HG03558 (cell line): ENCODE measurements at regions not wholly inside any gene's neighbourhood (a gene's known extent, or its start where the extent isn't known, plus 50 kb on each side); places are given as distances from the start of the nearest gene placed in this dataset.

ENCODE experiments used
- ATAC-seq: cut with Tn5 transposase; IDR thresholded peaks from one replicate; pipeline ENCODE4 v1.9.1; 2021; ENCODE audit warnings: moderate number of reproducible peaks; ENCODE audit not compliant: unreplicated experiment; ENCODE audit errors: extremely low read depth

DNA sequence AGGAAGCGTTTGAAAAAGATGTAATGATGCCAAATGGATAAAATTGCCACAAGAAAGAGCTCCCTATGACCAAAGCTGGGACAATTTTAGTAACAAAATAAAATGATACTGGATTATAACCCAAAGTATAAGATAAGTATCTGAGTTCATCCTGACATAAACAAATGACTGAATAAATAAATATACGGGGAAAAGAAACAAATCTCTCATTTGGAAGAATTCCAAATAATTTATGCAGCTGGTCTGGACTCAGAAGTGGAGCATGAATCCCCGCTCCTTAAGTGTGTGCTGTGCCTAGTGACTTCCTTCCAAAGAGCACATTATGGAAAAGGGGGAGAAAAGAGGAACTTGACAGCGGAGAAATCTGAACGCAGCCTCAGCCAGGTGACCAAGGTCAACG lies 186.2 kb downstream of the RAMP3 start:
- ATAC-seq: no peak

DNA sequence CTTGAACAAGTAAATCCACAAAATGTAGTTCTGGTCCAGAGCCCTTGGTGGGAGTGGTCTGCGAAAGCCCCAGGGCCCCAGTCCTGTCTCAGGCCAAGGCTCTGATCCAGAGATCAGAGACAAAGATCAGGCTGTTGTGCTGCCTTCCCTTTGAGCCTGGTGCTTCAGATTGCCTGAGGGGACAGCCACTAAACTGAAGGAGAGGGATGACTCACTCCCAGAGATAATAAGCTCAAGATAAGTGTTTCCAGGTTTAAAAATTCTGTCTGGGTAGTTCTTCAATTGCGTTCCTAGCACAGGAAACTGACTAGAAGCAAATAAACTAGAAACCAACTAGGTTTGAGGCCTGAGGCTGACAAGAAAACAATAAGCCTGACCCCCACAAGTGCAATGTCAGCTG lies 190.2 kb downstream of the RAMP3 start:
- no peak for ATAC-seq

DNA sequence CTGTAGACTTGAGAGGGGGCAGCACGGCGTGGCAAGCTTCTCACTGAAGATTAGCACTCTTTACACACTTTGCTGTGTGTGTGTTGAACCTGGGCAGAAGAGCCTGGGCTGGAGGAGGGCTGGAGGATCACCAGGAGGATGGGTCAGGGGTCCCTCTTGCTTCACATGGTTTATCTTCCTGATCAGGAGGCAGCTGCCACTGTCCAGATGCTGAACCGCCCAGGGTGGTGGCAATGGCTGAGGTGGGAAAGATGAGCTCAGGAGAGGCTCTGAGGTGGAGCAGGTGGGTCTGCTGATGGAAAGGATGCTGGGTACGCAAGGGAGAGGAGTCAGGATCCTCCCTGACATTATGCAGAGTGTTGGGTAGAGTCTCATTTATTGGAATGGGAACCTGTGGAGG lies 191.5 kb downstream of the RAMP3 start:
- ATAC-seq: no peak

DNA sequence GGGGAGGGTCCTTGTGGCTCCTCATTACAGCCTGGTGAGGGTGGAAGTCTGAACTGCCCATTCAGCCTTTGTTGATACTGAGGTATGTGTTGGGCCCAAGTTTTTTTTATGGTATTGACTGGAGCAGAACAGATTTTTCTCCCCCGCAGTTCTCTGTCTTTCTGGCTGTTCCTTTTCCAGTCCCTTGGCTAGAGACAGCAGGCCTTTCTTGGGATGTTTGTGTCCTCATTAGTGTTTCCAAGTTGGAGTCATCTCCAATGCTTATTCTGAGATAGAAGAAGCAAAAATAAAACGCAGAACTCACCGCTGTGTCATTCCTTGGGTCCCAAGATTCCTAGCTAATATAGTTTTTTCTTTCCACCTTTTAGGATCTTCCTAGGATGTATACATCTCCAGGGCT lies 193.3 kb downstream of the RAMP3 start:
- no peak for ATAC-seq

- ATAC-seq: no peak
Measured at GRCh38 chr7:45358287-45358686, 200.7 kb downstream of the RAMP3 start.

DNA sequence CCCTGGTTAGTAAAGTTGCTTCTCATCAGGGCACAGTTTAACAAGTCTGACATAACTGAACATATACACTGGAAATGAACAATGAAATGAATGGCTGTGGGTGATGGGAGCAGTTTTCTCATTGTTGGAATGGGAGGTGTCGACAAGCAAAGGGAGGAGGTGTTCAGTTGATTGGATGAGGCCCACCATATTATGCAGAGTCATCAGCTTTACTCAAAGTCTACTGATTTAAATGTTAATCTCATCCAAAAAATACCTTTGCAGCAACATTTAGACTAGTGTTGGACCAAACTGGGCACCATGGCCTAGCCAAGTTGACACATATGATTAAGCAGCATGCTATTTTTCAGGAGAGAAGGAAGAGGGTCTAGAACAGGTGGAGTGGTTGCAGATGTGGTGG lies 201.7 kb downstream of the RAMP3 start:
- ATAC-seq: no peak

DNA sequence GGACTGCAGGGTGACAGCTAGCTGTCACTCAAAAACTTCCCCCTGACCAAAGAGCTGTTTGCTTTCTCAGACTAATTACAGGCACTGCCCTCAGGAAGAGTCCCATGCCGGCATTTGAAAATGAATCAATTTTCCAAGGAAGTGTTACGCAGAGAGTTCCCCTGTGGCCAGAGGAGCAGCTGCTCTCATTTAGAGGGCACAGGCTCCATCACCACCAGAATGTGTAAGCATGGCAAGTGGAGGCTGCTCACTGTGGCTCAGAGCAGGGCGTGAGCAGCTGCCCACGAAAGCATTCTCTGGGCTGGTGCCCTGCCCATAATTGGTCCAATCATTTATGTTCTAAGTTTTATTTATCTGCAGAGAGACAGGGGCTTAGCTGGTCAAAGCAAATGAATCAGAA lies 202.2 kb downstream of the RAMP3 start:
- no peak for ATAC-seq

DNA sequence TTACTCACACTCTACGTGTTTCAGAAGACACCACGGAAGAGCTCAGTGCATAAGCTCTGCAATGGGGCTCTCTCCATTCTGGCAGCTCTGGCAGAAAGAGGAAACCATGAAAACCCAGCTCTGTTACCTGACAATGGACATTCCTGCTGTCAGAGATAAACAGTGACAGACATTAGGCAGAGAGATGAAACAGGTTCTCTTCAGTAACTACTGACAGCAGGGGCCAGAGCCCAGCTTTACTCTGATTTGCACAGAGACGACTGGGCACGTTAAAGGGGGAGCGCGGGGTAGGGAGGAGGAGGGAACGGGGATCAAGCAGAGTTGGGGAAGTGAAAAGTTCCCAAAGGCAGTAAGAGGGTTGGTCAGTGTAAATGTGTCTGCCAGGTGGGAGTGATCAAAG lies 206.1 kb downstream of the RAMP3 start:
- ATAC-seq: no peak

DNA sequence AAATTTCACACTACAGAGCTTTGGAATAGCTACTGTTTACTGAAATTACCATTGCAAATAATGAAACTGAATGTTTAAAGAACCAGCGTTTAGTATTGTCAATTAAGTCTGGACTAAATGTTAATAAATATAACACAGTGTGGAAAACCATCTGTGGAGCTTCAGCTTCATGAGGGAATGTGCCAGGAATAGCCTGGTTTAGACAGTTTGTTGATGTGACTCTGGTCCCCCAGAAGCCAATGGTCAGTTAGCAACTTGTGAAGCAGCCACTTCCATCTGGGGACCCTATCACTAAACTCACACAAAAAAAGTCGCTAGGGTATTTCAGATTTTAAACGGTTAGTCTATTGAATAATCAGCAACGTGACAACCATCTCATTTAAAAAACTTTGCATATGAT lies 207.8 kb downstream of the RAMP3 start:
- no peak for ATAC-seq

- no peak for ATAC-seq
Measured at GRCh38 chr7:45366475-45366874, 207.7 kb upstream of the ADCY1 start.

DNA sequence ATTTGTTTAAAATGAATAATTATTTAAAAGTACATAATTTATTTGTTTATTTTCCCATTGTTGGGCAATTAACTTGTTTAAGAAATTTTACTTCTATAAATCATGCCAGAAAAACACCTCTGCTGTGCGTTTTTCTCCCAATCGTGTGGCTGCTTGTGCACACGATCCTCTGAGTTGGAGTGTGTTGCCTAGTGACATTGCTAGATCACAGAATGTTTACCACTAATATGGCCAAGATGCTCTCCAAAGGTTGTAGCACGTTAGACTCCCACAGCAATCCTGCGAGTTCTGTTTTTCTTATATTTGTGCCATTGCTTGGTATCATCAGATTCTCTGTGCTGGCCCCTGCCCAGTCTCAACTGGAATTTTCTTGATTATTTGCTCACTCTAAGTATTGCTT lies 207.1 kb upstream of the ADCY1 start:
- no peak for ATAC-seq

DNA sequence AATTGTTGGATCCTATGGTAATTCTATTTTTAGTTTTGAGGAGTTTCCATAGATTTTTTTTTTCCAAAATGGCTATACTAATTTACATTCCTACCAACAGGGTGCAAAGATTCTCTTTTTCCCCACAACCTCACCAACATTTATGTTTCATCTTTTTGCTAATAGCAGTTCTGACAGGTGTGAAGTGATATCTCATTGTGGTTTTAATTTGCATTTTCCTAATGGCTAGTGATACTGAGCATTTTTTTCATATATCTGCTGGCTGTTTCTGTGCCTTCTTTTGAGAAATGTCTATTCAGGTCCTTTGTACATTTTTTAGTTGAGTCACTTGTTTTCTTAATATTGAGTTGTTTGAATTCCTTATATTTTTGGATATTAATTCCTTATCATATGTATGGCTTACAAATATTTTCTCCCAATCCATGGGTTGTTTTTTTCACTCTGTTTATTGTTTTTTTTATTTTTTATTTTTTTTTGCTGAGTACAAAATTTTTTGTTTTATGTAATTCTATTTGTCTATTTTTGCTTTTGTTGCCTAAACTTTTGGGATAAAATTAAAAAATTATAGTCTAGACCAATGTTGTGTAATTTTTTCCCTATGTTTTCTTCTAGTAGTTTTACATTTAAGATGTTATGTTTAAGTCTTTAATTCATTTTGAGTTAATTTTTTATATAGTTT lies 205.9 kb upstream of the ADCY1 start:
- no peak for ATAC-seq

DNA sequence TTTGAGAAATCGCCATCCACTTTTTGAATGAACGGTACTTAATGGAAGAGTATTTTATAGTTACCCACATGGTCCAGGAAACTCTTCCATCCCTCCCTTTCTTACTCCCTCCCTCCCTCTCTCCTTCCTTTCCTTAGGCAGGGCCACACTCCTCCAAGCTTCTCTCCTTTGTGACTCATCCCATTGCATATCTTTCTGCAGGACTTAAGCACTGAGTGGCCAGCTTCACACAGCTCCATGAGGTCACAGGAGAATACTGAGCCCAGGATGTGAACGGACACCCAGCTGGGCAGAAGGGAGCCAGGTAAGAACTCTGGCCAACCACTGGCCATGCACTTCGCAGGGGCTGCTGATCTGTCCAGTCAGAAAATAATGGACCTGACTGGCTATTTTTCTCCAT lies 189.7 kb upstream of the ADCY1 start:
- ATAC-seq: no peak

DNA sequence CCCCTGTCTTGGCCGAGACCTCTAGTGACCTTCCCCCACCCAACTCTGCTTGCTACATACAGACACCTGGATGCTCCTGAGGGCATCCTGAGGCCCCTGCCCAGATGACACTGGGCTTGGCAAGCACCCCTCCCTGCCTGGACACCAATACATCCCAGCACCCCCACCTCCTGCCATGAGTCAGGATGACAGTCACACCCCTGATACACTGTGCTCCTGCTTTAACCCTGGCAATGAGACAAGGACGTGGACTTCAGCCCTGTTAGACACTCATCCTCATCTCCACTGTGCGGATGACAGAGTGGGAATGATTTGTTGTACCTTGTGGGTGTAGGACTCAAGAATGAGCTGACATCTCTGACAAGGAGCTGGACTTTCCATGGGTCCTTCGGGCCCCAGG lies 186.3 kb upstream of the ADCY1 start:
- no peak for ATAC-seq

DNA sequence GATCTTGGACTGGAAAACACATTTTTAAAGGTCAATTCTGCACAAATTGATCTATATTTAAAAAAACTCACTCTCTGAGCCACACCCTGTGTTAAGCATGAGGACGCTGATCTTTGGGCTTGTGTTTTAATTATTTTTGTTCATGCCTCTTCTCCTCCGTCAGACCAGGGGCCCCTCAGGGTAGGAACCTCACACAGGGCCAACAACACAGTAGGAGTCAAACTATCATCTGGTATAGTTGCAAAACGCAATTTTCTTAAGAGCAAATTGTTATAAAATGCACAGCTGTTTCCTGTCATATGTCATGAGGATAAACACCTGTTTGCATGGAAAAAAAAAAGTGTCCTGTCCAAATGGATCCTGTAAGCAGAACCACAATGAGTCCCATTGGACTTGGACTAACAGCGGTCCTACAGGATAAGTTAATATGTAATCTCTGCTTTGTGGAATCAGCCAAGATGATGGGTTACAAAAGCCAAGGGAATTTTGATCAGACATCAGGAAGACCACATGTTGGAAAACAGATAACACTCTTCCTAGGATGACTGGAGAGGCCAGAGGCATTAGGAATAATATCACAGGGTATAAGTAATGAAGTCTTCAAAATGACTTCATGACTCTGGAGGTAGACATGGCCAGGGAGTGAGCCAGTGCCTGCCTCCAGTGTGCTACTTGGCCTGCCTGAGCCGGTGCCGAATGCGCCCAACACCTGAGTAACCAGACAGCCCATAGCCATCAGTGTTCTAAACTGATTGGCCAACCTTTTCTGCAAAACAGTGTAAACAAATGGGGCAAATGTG lies 184.9 kb upstream of the ADCY1 start:
- no peak for ATAC-seq

GRCh38 chr7:45390180-45390579 lies 184.0 kb upstream of the ADCY1 start:
- ATAC-seq: no peak

DNA sequence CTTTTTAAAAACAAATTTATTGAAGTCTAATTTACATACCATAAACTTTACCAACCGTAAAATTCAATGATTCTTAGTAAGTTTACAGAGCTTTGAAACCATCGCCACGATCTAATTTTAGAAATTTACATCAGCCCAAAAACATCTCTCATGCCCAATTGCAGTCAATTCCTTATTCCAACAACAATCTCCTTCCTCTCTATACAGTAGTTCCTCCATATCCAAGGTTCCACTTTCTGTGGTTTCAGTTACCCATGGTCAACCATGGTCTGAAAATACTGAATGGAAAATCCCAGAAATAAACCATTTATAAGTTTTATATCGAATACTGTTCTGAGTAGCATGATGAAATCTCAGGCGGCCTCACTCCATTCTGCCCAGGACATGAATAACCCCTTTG lies 183.4 kb upstream of the ADCY1 start:
- no peak for ATAC-seq

- ATAC-seq: no peak
Measured at GRCh38 chr7:45391618-45392451, 182.3 kb upstream of the ADCY1 start.

- no peak for ATAC-seq
Measured at GRCh38 chr7:45394117-45394708, 180.0 kb upstream of the ADCY1 start.

GRCh38 chr7:45399069-45399468 lies 175.1 kb upstream of the ADCY1 start:
- no peak for ATAC-seq

DNA sequence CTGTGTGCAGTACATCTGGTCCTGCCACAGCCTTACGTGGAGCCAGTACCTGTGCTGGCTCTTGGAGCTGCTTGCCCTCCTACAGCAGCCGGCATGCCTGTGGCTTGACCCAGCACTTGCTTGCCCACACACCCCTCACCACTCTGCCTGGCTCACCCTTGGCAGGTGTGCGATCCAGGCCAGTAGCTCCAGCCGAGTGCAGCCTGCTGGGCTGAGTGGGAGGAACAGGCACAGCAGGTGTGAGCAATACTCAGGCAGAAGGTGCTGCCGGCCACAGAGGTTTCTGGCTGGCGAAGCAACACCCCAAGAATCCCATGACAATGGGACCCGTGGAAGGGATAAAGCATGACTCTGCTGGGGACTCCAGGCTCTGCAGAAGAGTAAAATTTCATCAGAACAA lies 173.5 kb upstream of the ADCY1 start:
- ATAC-seq: no peak
